Midbrain (tissue), 1 donor: ENCODE measurements at regions not wholly inside any gene's neighbourhood (a gene's known extent, or its start where the extent isn't known, plus 50 kb on each side); places are given as distances from the start of the nearest gene placed in this dataset.
A peak's percentile ranks its signal among the peaks of the same experiment; 100 is the strongest.
"Not testable (repeated sequence)": the region's sequence is repeated elsewhere in the genome, so short reads cannot be mapped to it uniquely, and the experiment has no call there.

ENCODE experiments used
- DNase-seq: peaks from one replicate; lab custom pipeline; 2025; lab: John Stamatoyannopoulos, UW

GRCh38 chr15:98524838-98525660, 123.3 kb upstream of the IGF1R start:
- DNase-seq = no peak

- DNase-seq = no peak
Observed at GRCh38 chr15:98525661-98526001, 122.7 kb upstream of the IGF1R start.

- DNase-seq = no peak
Observed at GRCh38 chr15:98526094-98526493, 122.2 kb upstream of the IGF1R start.

- DNase-seq = no peak
Observed at GRCh38 chr15:98528046-98528725, 120.2 kb upstream of the IGF1R start.

GRCh38 chr15:98529205-98530145, 118.9 kb upstream of the IGF1R start:
- DNase-seq = no peak

DNA sequence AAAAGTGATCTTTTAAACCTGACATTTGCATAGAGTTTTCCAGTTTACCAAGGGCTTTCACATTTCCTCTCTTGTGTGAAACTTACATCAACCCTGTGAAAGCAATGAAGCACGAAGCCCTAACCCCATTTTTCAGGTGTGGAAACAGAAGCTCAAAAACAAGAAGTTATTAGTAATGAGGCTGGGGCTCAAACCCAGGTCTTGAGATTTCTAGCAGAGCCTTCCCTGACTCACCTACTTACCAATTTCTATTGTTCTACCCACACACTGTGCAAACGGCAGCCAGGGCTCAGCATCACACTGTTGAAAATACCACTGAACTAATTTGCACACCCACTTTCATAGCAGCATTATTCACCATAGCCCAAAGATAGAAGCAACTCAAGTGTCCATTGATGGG, 117.8 kb upstream of the IGF1R start:
- no peak for DNase-seq

DNA sequence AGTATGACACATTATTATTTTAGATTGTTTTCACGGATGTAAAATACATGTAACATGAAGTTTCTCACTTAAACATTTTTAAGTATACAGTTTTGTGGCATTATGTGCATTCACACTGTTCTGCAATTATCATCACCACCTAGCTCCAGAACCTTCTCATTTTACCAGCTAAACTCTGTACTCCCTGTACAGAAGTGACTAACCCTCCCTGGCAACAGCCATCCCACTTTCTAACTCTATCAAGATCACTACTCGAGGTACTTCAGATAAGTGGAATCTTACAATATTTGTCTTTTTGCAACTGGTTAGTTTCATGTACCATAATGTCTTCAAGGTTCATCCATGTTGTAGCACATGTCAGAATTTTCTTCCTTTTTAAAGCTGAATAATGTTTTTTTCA, 116.3 kb upstream of the IGF1R start:
- DNase-seq = no peak

- no peak for DNase-seq
Observed at GRCh38 chr15:98536976-98537375, 111.4 kb upstream of the IGF1R start.

- no peak for DNase-seq
Observed at GRCh38 chr15:98537516-98538060, 110.8 kb upstream of the IGF1R start.

- DNase-seq = no peak
Observed at GRCh38 chr15:98541519-98541918, 106.8 kb upstream of the IGF1R start.

DNA sequence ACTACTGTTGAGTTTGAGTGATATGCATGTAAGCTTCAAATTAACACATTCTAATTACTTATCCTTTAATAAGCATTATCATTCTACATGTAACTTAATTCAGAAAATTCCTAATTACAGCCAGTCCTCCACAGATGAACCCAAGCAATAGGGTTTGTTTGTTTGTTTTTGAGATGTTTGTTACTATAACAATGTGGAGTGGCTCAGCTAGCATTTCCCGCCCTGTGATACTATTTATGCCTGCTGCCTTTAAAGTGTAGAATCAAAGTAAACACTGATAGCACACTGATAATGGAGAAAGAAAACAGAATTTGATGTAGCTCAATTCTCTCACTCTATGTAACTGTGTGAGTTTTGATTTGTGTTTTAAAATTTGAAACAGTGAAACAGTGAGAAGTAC, 105.1 kb upstream of the IGF1R start:
- DNase-seq = no peak

DNA sequence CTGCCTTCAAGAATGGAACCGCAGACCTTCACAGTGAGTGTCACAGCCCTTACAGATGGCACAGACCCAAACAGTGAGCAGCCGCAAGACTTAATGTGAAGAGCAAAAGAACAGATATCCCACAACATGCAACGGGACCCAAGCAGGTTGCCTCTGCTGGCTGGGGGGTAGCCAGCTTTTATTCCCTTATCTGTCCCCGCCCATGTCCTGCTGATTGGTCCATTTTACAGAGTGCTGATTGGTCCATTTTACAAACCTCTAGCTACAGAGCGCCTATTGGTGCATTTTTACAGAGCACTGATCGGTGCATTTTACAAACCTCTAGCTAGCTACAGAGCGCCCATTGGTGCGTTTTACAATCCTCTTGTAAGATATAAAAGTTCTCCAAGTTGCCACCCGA, 102.0 kb upstream of the IGF1R start:
- DNase-seq = no peak

GRCh38 chr15:98547275-98547674, 101.1 kb upstream of the IGF1R start:
- no peak for DNase-seq

GRCh38 chr15:98547741-98548138, 100.6 kb upstream of the IGF1R start:
- no peak for DNase-seq

DNA sequence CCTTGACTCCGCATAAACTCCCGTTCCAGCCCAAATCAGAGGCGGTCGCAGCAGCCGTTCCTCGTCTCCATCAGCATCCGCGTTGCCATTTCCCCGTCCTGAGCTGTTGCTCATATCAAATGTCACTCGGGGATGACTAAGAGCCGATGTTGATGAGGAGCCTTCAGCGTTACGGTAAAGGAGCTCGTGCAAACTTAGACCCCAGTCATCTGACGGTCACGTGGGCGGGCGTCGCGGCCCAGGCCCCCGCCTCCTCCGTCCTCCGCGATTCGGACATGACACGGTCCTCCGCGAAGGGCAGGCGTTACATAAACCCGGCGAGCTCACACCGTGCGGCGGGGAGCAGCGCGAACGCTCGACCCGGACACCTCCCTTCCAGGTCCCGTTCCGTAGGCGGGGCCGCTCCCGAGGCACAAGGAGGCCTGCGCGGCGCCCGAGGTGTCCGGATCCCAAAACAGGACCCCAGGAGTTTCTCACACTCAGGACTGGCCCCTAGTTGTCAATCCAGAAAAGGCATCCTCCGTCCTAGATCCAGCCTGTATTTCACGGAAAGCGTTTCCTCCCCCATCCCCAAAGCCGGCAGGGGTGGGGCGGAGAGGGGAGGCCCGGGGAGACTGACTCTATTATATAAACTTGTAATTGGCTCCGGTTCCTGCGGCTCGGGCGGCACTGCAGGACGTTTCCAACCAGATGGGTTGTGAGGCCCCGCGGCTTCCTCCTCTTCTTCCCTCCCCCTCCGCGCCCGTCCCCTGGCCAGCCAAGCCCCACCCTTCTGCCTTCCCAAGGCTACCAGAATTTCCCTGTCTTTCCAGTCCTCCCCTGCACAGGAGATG, 100.0 kb upstream of the IGF1R start:
- DNase-seq = peak; percentile 42

GRCh38 chr15:98549003-98549402, 99.3 kb upstream of the IGF1R start:
- DNase-seq = no peak

- no peak for DNase-seq
Observed at GRCh38 chr15:98549741-98550140, 98.6 kb upstream of the IGF1R start.

DNA sequence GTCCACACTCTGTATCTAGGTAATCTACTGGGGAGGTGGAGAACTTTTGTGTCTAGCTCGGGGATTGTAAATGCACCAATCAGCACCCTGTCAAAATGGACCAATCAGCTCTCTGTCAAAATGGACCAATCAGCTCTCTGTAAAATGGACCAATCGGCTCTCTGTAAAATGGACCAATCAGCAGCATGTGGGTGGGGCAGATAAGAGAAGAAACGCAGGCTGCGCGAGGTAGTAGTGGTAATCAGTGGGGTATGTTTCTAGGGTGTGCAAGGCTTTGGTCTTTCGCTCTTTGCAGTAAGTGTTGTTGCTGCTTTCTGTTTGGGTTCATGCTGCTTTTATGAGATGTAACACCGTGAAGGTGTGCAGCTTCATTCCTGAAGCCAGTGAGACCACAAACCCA, 98.0 kb upstream of the IGF1R start:
- not testable (repeated sequence) for DNase-seq

- DNase-seq = no peak
Observed at GRCh38 chr15:98551936-98552562, 96.3 kb upstream of the IGF1R start.

- no peak for DNase-seq
Observed at GRCh38 chr15:98554272-98555172, 93.8 kb upstream of the IGF1R start.
